ENCODE measurements at regions not wholly inside any gene's neighbourhood (a gene's known extent, or its start where the extent isn't known, plus 50 kb on each side); places are given as distances from the start of the nearest gene placed in this dataset.
A peak's percentile ranks its signal among the peaks of the same experiment; 100 is the strongest.

GRCh38 chr6:95866732-95867131, 149.0 kb upstream of the FUT9 start:
- peak; percentile 45 for TF ChIP-seq RAD21 (IDR thresholded peaks at IDR 0.05; ENCODE audit: low read depth)
- no peak for TF ChIP-seq TEAD4 (IDR thresholded peaks at IDR 0.05)

- TF ChIP-seq YY1 (IDR thresholded peaks at IDR 0.05; ENCODE audit: low read depth) (no peak), CEBPB (IDR thresholded peaks at IDR 0.05) (no peak), USF1 (IDR thresholded peaks at IDR 0.05) (no peak), EGR1 (IDR thresholded peaks at IDR 0.05) (no peak), EP300 (IDR thresholded peaks at IDR 0.05; ENCODE audit: borderline replicate concordance) (no peak), ZBTB7A (IDR thresholded peaks at IDR 0.05; ENCODE audit: low read depth) (no peak), CREB1 (IDR thresholded peaks at IDR 0.05; ENCODE audit: low read depth) (no peak), TAF1 (IDR thresholded peaks at IDR 0.05; ENCODE audit: low read depth) (no peak), TCF12 (IDR thresholded peaks at IDR 0.05; ENCODE audit: low read depth) (no peak), RAD21 (IDR thresholded peaks at IDR 0.05; ENCODE audit: low read depth) (no peak)
Observed at GRCh38 chr6:95867205-95867604, 148.6 kb upstream of the FUT9 start.

- TF ChIP-seq USF1 (IDR thresholded peaks at IDR 0.05) = no peak
- no peak for TF ChIP-seq ZBTB7A (IDR thresholded peaks at IDR 0.05; ENCODE audit: low read depth)
- TF ChIP-seq TEAD4 (IDR thresholded peaks at IDR 0.05) = no peak
- no peak for TF ChIP-seq NFIC (IDR thresholded peaks at IDR 0.05)
- TF ChIP-seq CREB1 (IDR thresholded peaks at IDR 0.05; ENCODE audit: low read depth) = no peak
- no peak for TF ChIP-seq TCF12 (IDR thresholded peaks at IDR 0.05; ENCODE audit: low read depth)
Observed at GRCh38 chr6:95877480-95877879, 138.3 kb upstream of the FUT9 start.

GRCh38 chr6:95879856-95880255, 135.9 kb upstream of the FUT9 start:
- TF ChIP-seq CREB1 (IDR thresholded peaks at IDR 0.05; ENCODE audit: low read depth) (no peak), EGR1 (IDR thresholded peaks at IDR 0.05) (no peak), TCF12 (IDR thresholded peaks at IDR 0.05; ENCODE audit: low read depth) (no peak), MAX (IDR thresholded peaks at IDR 0.05) (no peak), RAD21 (IDR thresholded peaks at IDR 0.05; ENCODE audit: low read depth) (no peak), EP300 (IDR thresholded peaks at IDR 0.05; ENCODE audit: borderline replicate concordance) (no peak), ZBTB7A (IDR thresholded peaks at IDR 0.05; ENCODE audit: low read depth) (no peak), FOXM1 (IDR thresholded peaks at IDR 0.05; ENCODE audit: borderline replicate concordance, low read depth) (no peak), CEBPB (IDR thresholded peaks at IDR 0.05) (no peak), USF1 (IDR thresholded peaks at IDR 0.05) (no peak), NFIC (IDR thresholded peaks at IDR 0.05) (no peak), TAF1 (IDR thresholded peaks at IDR 0.05; ENCODE audit: low read depth) (no peak)

- TF ChIP-seq ZBTB7A (IDR thresholded peaks at IDR 0.05; ENCODE audit: low read depth) (no peak), TCF12 (IDR thresholded peaks at IDR 0.05; ENCODE audit: low read depth) (no peak), FOXM1 (IDR thresholded peaks at IDR 0.05; ENCODE audit: borderline replicate concordance, low read depth) (no peak), TEAD4 (IDR thresholded peaks at IDR 0.05) (no peak), EP300 (IDR thresholded peaks at IDR 0.05; ENCODE audit: borderline replicate concordance) (no peak), CREB1 (IDR thresholded peaks at IDR 0.05; ENCODE audit: low read depth) (no peak)
Observed at GRCh38 chr6:95882371-95882770, 133.4 kb upstream of the FUT9 start.

GRCh38 chr6:95905132-95905531, 110.6 kb upstream of the FUT9 start:
- no peak for TF ChIP-seq ZBTB7A (IDR thresholded peaks at IDR 0.05; ENCODE audit: low read depth)
- TF ChIP-seq RAD21 (IDR thresholded peaks at IDR 0.05; ENCODE audit: low read depth) = no peak
- TF ChIP-seq TEAD4 (IDR thresholded peaks at IDR 0.05) = no peak
- TF ChIP-seq FOXM1 (IDR thresholded peaks at IDR 0.05; ENCODE audit: borderline replicate concordance, low read depth) = no peak
- TF ChIP-seq USF1 (IDR thresholded peaks at IDR 0.05) = no peak
- no peak for TF ChIP-seq CREB1 (IDR thresholded peaks at IDR 0.05; ENCODE audit: low read depth)
- no peak for TF ChIP-seq TAF1 (IDR thresholded peaks at IDR 0.05; ENCODE audit: low read depth)
- no peak for TF ChIP-seq MAX (IDR thresholded peaks at IDR 0.05)
- TF ChIP-seq EP300 (IDR thresholded peaks at IDR 0.05; ENCODE audit: borderline replicate concordance) = no peak
- no peak for TF ChIP-seq NFIC (IDR thresholded peaks at IDR 0.05)
- no peak for TF ChIP-seq REST (IDR thresholded peaks at IDR 0.05; ENCODE audit: low read depth)
- TF ChIP-seq EGR1 (IDR thresholded peaks at IDR 0.05) = no peak
- no peak for TF ChIP-seq TCF12 (IDR thresholded peaks at IDR 0.05; ENCODE audit: low read depth)
- TF ChIP-seq YY1 (IDR thresholded peaks at IDR 0.05; ENCODE audit: low read depth) = no peak
- no peak for TF ChIP-seq CEBPB (IDR thresholded peaks at IDR 0.05)

GRCh38 chr6:95917034-95917433, 98.7 kb upstream of the FUT9 start:
- TF ChIP-seq FOXM1 (IDR thresholded peaks at IDR 0.05; ENCODE audit: borderline replicate concordance, low read depth) = no peak
- TF ChIP-seq TAF1 (IDR thresholded peaks at IDR 0.05; ENCODE audit: low read depth) = no peak
- no peak for TF ChIP-seq NFIC (IDR thresholded peaks at IDR 0.05)
- TF ChIP-seq ZBTB7A (IDR thresholded peaks at IDR 0.05; ENCODE audit: low read depth) = no peak
- TF ChIP-seq CREB1 (IDR thresholded peaks at IDR 0.05; ENCODE audit: low read depth) = no peak
- TF ChIP-seq USF1 (IDR thresholded peaks at IDR 0.05) = no peak
- TF ChIP-seq TEAD4 (IDR thresholded peaks at IDR 0.05) = no peak
- TF ChIP-seq REST (IDR thresholded peaks at IDR 0.05; ENCODE audit: low read depth) = no peak
- no peak for TF ChIP-seq EP300 (IDR thresholded peaks at IDR 0.05; ENCODE audit: borderline replicate concordance)
- no peak for TF ChIP-seq CEBPB (IDR thresholded peaks at IDR 0.05)
- TF ChIP-seq YY1 (IDR thresholded peaks at IDR 0.05; ENCODE audit: low read depth) = no peak
- no peak for TF ChIP-seq TCF12 (IDR thresholded peaks at IDR 0.05; ENCODE audit: low read depth)
- TF ChIP-seq RAD21 (IDR thresholded peaks at IDR 0.05; ENCODE audit: low read depth) = no peak
- no peak for TF ChIP-seq EGR1 (IDR thresholded peaks at IDR 0.05)
- no peak for TF ChIP-seq MAX (IDR thresholded peaks at IDR 0.05)

All from Ishikawa (cell line).